ENCODE measurements at regions not wholly inside any gene's neighbourhood (a gene's known extent, or its start where the extent isn't known, plus 50 kb on each side); places are given as distances from the start of the nearest gene placed in this dataset.

- TF ChIP-seq SUZ12 (IDR thresholded peaks at IDR 0.05) (no peak), ARNT (IDR thresholded peaks at IDR 0.05) (no peak)
Measured at GRCh38 chr11:70672991-70673653, 274.8 kb downstream of the CTTN start.

Data from HEK293T (cell line).